ENCODE measurements at regions not wholly inside any gene's neighbourhood (a gene's known extent, or its start where the extent isn't known, plus 50 kb on each side); places are given as distances from the start of the nearest gene placed in this dataset.

GRCh38 chr2:7265286-7265685 is 348.1 kb downstream of the RNF144A start:
- no peak overlapping the region for H2AFZ ChIP-seq (ENCODE audit: insufficient read depth, low read depth, low read length, poor library complexity, severe bottlenecking)
- no peak overlapping the region for H3K27ac Mint-ChIP-seq
- H4K20me1 ChIP-seq (ENCODE audit: insufficient read depth, low read length) = no peaks in the 10 kb centered on the region
- H3K4me3 ChIP-seq (replicated peaks in 1 of 3; ENCODE audit: low read depth in 2 of 3, low read length in 3 of 3) = no peak overlapping the region
- H3K4me3 Mint-ChIP-seq = no peak overlapping the region
- H3K9me3 Mint-ChIP-seq = peaks cover 0 to 9% (median 2%) of the 10 kb centered on the region in 7 donors
- no peak overlapping the region for H3K27ac ChIP-seq (ENCODE audit: low read depth in 1 of 2, low read length in 2 of 2)
- no peak for DNase-seq
- no peak overlapping the region for H3K4me2 ChIP-seq (replicated peaks; ENCODE audit: extremely low read depth, low read length, poor library complexity, severe bottlenecking)
- H3K79me2 ChIP-seq (ENCODE audit: insufficient read depth, low read length) = no peaks in the 10 kb centered on the region
- no peaks in the 10 kb centered on the region for H3K36me3 ChIP-seq (replicated peaks in 1 of 2; ENCODE audit: control insufficient read depth in 1 of 2, insufficient read depth in 2 of 2, low read length in 2 of 2)
- H3K36me3 Mint-ChIP-seq = no peaks in the 10 kb centered on the region
- no peak overlapping the region for H3K9ac ChIP-seq (ENCODE audit: insufficient read depth, low read length, poor library complexity, severe bottlenecking)
- intact Hi-C loops (cut with micrococcal nuclease) = no loop called here
- H3K4me1 Mint-ChIP-seq = peaks cover 7% of the 10 kb centered on the region
- H3K27me3 Mint-ChIP-seq (ENCODE audit: low read depth in 3 of 3) = peaks cover 0 to 6% (median 2%) of the 10 kb centered on the region in 3 donors
- WGBS (ENCODE audit: insufficient coverage) = 80% methylated on average over 5 of the region's 8 CpGs
- no peaks in the 10 kb centered on the region for H3K27me3 ChIP-seq (ENCODE audit: control insufficient read depth in 2 of 2, insufficient read depth in 2 of 2, low read length in 2 of 2)
- H3K4me1 ChIP-seq (ENCODE audit: control insufficient read depth in 1 of 2, insufficient read depth in 2 of 2, low read length in 2 of 2) = no peaks in the 10 kb centered on the region
- no peak for TF ChIP-seq CTCF (IDR thresholded peaks at IDR 0.05)
- no peaks in the 10 kb centered on the region for H3K9me3 ChIP-seq (replicated peaks in 1 of 2; ENCODE audit: control insufficient read depth in 1 of 2, insufficient read depth in 1 of 2, low read length in 2 of 2)

- intact Hi-C loops (cut with micrococcal nuclease) = no loop called here
- Histone ChIP-seq H3K27me3 (ENCODE audit: control insufficient read depth in 2 of 2, insufficient read depth in 2 of 2, low read length in 2 of 2) (no peaks in the 10 kb centered on the region), H3K4me3 (replicated peaks in 1 of 3; ENCODE audit: low read depth in 2 of 3, low read length in 3 of 3) (no peak overlapping the region), H3K4me1 (ENCODE audit: control insufficient read depth in 1 of 2, insufficient read depth in 2 of 2, low read length in 2 of 2) (no peaks in the 10 kb centered on the region), H4K20me1 (ENCODE audit: insufficient read depth, low read length) (no peaks in the 10 kb centered on the region), H3K9me3 (replicated peaks in 1 of 2; ENCODE audit: control insufficient read depth in 1 of 2, insufficient read depth in 1 of 2, low read length in 2 of 2) (no peaks in the 10 kb centered on the region), H3K27ac (ENCODE audit: low read depth in 1 of 2, low read length in 2 of 2) (no peak overlapping the region), H3K4me2 (replicated peaks; ENCODE audit: extremely low read depth, low read length, poor library complexity, severe bottlenecking) (no peak overlapping the region), H3K79me2 (ENCODE audit: insufficient read depth, low read length) (no peaks in the 10 kb centered on the region), H3K9ac (ENCODE audit: insufficient read depth, low read length, poor library complexity, severe bottlenecking) (no peak overlapping the region), H2AFZ (ENCODE audit: insufficient read depth, low read depth, low read length, poor library complexity, severe bottlenecking) (no peak overlapping the region), H3K36me3 (replicated peaks in 1 of 2; ENCODE audit: control insufficient read depth in 1 of 2, insufficient read depth in 2 of 2, low read length in 2 of 2) (no peaks in the 10 kb centered on the region)
- peaks cover 0 to 14% (median 4%) of the 10 kb centered on the region in 7 donors for H3K9me3 Mint-ChIP-seq
- H3K27me3 Mint-ChIP-seq (ENCODE audit: low read depth in 3 of 3) = peaks cover 0 to 6% (median 0%) of the 10 kb centered on the region in 3 donors
- no peaks in the 10 kb centered on the region for H3K36me3 Mint-ChIP-seq
- WGBS (ENCODE audit: insufficient coverage) = no CpG with 5 or more reads among the region's 8 CpGs
- H3K27ac Mint-ChIP-seq = no peak overlapping the region
- DNase-seq = no peak
- no peak overlapping the region for H3K4me3 Mint-ChIP-seq
- no peak for TF ChIP-seq CTCF (IDR thresholded peaks at IDR 0.05)
- H3K4me1 Mint-ChIP-seq = peaks cover 3% of the 10 kb centered on the region
Measured at GRCh38 chr2:7269106-7269643, 352.0 kb downstream of the RNF144A start.

All from CD14-positive monocyte (primary cell).